Midbrain (tissue), 1 donor: ENCODE measurements at regions not wholly inside any gene's neighbourhood (a gene's known extent, or its start where the extent isn't known, plus 50 kb on each side); places are given as distances from the start of the nearest gene placed in this dataset.

ENCODE experiments used
- DNase-seq: peaks from one replicate; lab custom pipeline; 2025; lab: John Stamatoyannopoulos, UW

GRCh38 chr21:41671212-41671762, 95.6 kb downstream of the RIPK4 start:
- no peak for DNase-seq

GRCh38 chr21:41670056-41670805, 96.6 kb downstream of the RIPK4 start:
- DNase-seq, result no peak

- no peak for DNase-seq
These were observed 97.4 kb downstream of the RIPK4 start for GRCh38 chr21:41669533-41669830.

GRCh38 chr21:41668686-41669532, 97.9 kb downstream of the RIPK4 start:
- no peak for DNase-seq

GRCh38 chr21:41668051-41668541, 98.8 kb downstream of the RIPK4 start:
- DNase-seq, result no peak

- no peak for DNase-seq
These were observed 99.7 kb downstream of the RIPK4 start for GRCh38 chr21:41667136-41667535.

DNA sequence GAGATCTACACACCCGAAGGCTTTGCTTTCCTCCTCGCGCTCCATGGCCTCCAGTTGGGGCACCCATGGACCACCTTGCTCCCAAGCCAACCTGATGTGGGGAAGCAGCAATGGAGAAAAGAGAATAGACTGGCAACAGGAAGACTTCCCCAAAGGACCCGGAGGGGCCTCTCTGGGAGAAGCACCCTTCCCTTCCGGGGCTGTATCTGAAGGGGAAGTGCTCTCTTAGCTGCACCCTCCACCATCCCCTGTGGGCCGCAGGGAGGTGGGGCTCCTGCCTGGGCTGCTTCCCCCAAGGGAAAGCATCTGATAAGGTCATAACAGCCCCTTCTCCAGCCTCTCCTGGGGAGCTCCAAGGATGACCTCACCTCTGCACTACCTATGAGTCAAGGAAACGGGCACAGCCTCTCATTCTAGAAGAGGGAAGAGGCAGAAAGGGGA, 100.2 kb downstream of the RIPK4 start:
- DNase-seq, result no peak

DNA sequence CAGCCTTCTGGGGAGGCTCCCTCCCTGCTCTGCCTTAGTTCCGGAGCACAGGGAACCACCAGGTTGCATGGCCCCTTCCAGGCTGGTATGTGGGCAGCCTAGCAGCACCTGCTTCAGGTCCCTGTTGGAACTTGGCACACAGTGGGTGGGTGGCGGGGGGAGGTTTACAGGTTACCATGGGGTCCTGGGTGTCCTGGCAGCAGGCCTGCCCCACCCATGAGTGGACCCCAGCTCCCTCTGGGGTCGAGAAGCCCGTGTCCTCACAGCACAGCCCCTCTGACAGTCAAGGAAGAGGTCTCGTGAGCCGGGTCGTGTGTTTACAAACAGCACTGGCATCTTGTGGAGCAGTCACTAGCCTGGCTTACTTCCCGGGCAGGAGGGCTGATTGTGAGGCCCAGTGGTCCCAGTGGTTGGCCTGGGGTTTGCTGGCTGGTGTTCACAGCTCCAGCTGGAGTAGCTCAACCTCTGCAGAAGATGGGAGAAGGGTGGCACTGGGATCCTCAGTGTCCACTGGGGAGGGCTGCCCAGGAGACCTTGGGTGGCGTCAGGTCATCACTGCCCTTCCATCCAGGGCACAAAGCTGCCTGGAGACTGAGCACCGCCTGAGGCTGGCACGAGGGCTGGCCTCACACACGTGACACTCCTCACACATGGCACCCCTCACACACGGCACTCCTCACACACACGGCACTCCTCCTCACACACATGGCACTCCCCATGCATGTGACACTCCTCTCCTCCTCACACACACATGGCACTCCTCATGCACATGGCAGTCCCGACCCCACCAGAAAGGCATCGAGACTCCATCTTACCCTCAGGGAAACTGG, 100.9 kb downstream of the RIPK4 start:
- no peak for DNase-seq

DNA sequence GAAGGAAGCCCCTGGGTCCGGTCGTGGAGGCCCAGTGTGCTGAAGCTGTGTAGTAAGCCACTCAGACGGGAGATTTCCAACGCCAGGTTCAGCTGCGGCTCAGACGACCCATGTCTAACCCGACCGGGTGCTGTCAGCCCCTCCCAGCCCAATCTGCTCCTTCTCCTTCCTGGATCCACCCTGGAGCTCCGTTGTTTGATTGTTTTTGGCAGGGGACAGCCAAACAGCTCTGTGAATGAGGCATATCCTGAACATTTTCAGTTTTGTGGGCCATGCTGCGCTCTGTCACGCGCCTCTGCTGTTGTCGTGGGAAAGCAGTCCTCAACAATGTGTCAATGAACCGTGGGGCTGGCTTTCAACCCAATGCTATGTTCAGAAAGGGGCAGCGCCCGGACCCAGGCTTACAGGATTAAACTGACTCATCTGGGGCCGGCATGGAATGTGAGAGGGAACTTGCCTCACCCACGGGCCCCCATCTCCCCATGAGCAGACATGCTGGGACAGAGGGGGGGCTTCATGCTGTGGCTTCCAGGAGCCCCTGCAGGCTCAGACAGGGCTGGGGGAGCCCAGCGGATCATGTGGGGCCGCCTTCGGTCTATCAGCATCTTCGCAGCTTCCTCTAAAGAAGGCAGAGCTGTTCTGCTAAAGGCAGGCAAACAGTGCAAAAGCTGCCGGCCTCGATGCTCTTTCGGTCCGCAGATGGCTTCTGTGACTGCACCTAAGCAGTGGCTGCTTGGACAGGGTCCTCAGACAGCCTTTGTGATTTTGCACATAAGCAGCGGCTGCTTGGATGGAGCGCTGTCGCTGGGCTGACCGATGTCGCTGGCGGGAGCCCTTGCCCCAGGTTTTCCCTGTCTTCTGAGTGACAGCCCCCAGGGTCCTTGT, 101.7 kb downstream of the RIPK4 start:
- DNase-seq, result no peak

DNA sequence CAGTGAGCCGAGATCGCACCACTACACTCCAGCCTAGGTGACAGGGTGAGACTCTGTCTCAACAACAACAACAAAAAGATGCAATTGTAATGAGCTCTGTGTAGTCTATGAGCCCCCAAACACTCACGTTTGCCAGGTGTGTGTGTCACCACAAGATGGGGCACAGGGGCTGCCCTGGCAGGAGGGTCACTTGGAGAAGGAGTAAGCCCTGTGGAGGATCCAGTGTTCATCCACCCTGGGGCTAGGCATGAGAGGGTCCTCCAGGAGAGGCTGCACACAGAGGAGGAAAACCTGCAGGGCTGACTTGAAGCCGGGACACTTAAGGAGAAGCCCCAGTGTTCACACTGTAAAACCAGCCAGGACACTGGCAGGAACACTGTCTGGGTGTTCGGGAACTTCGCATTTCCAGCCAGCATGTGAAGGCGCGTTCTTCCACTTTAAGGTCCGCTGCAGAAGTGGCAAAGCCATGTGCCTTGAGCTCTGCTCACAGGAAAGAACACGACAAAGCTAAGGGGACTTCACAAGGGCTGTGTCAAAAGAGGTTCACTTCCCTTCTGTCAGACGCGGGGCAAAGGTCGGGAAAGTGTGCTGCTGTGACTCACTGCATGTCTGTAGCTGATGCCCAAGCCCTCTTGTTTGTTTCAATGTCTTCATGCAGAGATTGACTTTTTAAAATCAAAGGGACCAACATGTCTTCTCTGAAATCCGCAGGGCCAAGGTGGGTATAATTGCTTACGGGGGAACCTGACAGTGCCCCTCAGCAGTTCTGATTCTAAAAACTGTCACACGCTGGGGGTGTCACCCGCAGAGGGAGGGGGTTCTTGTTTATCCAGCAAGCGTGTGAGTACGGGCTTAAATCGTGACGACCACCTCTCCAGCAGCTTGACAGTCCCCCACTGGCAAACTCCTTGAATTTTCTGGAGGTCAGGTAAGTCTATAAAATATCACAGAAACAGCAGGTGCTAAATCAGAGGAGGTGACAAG, 102.8 kb downstream of the RIPK4 start:
- no peak for DNase-seq

DNA sequence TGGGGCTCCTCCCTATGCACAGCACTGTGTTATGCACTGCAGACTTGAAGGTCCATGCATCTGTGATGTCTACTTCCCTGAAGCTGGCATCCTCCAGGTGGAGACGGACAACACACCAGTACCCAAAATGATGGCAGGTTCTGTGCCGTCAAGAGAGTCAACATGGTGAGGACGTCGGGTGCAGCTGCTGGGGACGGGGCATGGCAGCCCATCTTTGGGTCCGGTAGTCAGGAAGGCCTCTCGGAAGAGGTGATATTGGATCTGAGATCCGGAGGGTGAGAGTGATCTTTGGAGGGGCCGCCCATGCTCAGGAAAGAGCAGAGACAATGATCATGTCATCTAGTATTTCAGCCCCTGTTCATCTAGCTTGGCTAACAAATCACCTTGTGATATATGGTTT, 104.1 kb downstream of the RIPK4 start:
- no peak for DNase-seq

DNA sequence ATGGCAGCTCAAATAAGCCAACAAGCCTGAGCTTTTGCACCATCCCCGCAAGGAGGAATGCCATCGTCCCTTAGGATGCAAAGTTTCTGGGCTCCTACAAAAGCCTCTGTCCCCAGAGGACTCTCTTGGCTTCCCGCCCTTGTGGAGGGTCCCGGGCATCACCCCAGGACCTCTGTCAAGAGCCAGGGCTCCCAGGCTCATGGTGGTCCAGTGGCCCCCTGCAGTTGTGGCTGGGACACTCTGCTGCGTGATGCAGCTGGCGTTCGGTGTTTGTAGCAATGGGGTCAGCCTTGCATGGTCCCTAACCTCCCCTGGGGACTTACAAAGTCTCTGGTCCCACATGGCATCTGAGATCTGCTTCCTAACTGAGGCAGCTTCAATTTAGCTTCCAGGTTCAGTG, 104.7 kb downstream of the RIPK4 start:
- DNase-seq, result no peak

GRCh38 chr21:41660748-41661147, 106.1 kb downstream of the RIPK4 start:
- DNase-seq, result no peak

GRCh38 chr21:41659791-41660560, 106.9 kb downstream of the RIPK4 start:
- no peak for DNase-seq

DNA sequence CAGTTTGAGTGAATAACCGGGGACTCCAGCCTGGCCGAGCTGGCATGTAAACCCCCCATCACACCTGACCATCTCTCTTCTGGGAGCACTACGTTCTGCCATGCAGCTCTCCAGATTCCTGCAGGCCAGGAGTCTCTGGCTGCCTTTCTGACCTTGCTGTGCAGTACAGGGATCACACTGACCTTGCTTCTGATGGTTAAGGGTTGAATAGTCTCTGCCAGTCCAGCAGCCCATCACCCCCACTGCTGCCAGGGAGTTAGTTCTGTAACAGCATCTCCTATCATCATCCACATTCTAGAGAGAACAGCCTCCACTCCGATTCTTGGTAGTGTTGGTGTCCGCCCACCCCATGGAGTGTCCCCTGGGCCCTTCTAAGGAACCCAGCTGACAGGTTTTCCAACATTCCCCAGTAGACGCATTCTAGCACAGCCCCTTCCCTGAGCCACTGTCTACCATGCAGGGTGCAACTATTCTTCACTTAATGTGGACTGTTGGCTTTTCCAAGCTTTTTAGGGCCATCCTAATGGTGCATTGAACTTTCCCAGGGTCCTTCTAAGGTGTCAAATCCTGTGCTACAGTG, 109.8 kb downstream of the RIPK4 start:
- DNase-seq, result no peak

- DNase-seq, result no peak
These were observed 111.6 kb downstream of the RIPK4 start for GRCh38 chr21:41655259-41655658.

DNA sequence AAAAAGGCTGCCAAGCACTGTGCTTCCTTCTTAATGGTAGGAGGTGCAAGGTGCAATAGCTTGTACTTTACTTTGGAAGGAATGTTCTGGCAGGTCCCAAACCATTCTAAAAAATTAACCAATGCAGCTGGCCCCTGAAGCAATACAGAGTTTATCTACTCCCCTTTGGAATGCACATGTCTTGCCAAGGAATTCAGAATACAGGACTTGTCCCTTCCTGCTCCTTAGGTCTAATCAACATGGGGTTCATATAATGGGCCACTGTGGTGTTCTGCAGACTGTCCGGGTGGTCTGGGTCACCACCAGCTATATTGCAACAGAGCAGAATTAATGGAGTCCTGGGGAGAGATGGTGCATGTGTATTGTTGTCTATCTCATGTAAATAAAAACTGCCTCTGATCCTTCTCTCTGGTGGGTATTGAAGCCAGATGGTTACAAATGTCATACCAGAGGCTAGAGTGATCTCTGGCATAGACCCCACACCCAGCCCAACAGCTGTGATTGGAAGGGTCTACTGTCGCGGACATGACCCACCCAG, 112.8 kb downstream of the RIPK4 start:
- no peak for DNase-seq

DNA sequence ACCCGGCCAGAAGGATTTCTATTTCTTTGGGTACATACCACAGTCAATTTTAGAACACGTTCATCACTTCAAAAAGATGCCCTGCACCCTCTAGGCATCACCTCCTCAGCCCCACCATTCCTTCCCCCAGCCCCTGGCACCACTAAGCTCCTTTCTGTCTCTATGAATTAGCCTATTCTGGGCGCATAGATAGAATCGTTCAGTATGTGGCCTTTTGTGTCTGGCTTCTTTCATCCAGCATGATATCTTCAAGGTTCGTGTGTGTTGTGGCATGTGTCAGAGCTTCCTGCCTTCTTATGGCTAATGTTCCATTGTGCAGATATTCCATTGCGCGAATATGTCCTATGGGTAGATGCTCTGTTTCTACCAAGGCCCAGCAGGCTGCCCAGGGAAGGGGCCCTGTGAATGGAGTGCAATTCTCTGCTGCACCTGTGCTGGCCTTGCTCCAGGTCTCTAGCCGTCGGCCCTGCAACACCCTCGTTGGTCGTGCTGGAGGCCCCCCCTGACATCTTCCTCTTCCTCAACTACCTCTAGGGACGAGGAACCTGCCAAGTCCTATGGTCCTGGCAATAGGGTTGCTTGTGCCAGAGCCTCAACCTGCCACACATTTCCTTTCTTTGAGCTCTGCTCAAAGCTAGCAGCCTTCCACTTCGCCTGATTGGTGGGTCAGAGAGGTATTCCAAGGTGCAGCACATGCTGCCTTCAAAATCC, 113.5 kb downstream of the RIPK4 start:
- DNase-seq, result no peak
